ENCODE measurements at regions not wholly inside any gene's neighbourhood (a gene's known extent, or its start where the extent isn't known, plus 50 kb on each side); places are given as distances from the start of the nearest gene placed in this dataset.

- TF ChIP-seq POLR2AphosphoS5 (IDR thresholded peaks at IDR 0.05) = no peak
- no peak for TF ChIP-seq TAF1 (IDR thresholded peaks at IDR 0.05; ENCODE audit: low read depth)
- TF ChIP-seq CTCF (IDR thresholded peaks at IDR 0.05; ENCODE audit: poor library complexity, severe bottlenecking) = no peak
- no peak for TF ChIP-seq SMC3 (conservative IDR thresholded peaks at IDR 0.05; ENCODE audit: poor library complexity)
- no peak for TF ChIP-seq EZH2 (IDR thresholded peaks at IDR 0.05; ENCODE audit: borderline replicate concordance, insufficient read depth, low read length, poor library complexity, severe bottlenecking)
- TF ChIP-seq EP300 (conservative IDR thresholded peaks at IDR 0.05; ENCODE audit: poor library complexity, severe bottlenecking) = no peak
Observed at GRCh38 chr18:65651192-65651591, 99.6 kb upstream of the CDH7 start.

Measured in neural cell (in vitro differentiated cells).